Activated gamma-delta T cell treated with anti-CD3 and anti-CD28 coated beads, Interleukin-2, amount 50 U/mL, for 16 hours (primary cell): ENCODE measurements at regions not wholly inside any gene's neighbourhood (a gene's known extent, or its start where the extent isn't known, plus 50 kb on each side); places are given as distances from the start of the nearest gene placed in this dataset.

Experiments used
- DNase-seq: peaks from one replicate; pipeline ENCODE4 v3.0.0-alpha.2; 2020; ENCODE audit warnings: low read depth

DNA sequence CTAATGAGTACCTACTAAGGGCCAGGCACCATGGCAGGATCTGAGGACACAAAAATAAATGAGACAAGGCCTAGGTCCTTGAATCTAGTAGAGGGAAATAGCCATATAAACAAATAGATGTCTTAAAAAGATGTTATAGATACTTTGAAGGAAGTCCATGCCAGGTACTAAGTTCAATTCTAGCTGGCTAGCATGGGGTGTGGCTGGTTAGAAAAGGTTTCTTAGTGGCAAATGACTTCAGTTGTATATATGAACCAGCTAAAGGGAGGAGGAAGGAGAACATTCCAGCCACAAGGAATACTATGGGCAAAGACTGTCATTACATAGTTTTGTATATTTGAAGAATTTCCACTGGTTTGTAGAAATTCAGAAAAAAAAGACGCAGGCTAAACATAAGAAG is 133.6 kb upstream of the BMP4 start:
- no peak for DNase-seq

DNA sequence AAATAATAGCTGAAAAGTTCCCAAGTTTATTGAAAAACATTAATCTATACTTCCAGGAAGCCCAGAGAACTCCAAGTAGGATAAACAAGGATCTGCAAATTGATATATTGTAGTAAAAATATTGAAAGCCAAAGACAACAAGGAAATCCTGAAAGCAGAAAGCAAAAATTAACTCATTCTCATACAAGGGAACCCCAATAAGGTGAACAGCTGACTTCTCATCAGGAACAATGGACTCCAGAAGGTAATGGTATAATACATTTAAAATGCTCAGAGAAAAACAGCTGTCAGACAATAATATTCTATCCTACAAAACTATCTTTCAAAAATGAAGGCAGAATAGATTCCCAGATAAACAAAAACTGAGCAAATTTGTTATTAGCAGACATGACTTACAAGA is 138.1 kb upstream of the BMP4 start:
- no peak for DNase-seq

DNA sequence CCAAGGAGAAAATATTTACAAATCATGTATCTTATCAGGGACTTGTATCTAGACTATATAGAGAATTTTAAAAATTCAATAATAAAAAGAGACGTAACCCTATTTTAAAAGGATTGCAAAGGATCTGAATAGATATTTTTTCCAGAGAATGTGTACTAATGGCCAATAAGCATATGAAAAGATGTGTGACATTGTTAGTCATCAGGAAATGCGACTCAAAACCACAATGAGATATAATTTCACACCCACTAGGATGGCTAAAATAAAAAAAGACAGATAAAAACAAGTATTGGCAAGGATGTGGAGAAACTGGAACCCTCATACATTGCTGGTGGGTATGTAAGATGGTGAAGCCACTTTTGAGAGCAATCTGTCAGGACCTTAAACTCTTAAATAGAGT is 141.9 kb upstream of the BMP4 start:
- DNase-seq: no peak

DNA sequence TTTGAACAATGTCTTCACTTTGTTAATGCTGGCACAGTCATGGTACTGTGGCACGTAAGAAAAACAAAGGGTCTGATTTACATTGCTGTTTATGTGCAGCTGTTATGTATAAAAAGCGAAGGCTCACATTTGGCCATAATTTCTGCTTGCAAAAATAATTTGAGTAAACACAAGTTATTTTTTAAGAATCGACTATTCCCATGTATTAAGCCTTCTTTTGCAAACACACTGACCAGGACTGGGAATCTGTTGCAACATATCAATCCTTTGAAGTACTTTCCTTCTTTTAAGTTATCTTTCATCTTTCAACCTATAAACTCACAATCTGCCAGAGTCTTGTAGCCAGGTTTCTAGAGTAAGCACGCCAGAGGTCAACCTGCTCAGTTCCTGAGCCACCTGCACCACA is 145.4 kb upstream of the BMP4 start:
- DNase-seq: no peak

DNA sequence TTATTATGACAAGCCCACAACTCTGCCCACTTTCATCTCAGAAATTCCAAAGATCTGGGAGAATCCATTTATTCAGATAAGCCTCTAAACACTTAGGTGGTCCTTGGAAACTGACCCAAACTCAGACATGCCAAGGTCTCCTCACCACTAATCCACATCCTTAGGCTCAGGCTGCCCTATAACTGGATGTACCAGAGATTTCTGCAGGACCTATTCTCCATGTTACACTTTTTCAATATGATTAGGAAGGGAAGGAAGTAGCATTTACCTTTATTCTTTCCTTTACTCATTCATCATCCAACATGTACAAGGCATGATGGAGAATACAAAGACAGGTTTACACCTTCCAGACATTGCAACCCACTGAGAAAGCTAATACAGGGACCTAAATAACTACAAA is 145.9 kb upstream of the BMP4 start:
- DNase-seq: no peak

DNA sequence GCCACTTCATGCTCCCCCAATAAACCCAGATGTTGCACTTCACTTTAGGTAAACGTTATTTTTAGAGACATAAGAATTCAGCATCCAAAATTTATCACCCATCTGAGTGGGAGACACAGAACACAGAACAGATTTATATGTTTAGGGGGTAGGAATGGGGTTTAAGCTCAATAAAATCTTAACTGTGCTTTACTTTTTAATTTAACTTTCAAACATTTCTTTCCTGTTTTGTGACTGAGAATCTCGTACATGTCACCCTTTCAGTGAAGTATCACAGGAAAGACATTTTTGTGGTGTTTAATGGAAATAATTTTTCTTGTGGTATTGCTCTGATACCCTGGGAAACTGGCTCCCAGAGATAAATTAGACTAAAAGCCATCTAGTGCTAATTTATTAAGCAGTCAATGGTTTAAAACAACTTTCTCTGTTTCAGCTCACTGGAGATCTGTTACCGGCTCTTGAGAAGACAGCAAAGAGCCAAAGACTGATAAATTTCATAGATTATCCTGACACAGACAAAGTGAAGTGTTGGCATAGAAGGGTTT is 148.0 kb upstream of the BMP4 start:
- DNase-seq: no peak

DNA sequence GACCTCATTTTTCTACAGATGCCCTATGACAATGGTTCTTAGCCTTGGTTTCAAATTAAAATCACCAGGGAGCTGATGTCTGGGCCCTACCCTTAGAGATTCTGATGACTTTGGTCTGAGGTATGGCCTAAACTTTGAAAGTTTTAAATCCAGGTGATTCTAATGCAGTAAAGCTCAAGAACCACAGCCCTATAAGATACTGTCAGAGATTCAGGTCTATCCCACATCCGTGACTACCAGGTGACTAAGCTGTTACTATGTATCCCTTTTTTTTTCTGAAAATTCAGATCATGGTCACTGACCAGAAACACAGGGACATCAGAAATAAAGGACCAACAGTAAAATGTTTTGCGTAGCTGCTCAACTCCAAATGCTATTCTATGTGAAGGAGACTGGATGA is 148.8 kb upstream of the BMP4 start:
- no peak for DNase-seq

DNA sequence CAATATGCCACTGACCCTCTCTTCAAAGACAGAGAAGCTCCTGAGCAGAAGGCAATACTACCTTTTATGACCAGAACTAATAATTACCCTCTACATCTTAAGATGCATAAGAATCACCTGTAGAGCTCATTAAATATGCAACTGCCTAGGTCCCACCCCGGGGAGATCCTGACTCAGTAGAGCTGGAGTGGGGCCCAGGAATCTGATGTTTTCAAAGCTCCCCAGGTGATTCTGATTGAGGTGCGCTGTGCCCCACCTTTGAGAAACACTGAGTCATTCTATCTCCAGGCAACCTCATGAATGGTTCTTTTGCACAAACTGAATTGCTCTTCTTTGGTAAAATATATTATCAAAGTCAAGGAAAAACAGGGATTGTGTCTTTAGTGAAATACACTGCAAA is 149.3 kb upstream of the BMP4 start:
- no peak for DNase-seq

DNA sequence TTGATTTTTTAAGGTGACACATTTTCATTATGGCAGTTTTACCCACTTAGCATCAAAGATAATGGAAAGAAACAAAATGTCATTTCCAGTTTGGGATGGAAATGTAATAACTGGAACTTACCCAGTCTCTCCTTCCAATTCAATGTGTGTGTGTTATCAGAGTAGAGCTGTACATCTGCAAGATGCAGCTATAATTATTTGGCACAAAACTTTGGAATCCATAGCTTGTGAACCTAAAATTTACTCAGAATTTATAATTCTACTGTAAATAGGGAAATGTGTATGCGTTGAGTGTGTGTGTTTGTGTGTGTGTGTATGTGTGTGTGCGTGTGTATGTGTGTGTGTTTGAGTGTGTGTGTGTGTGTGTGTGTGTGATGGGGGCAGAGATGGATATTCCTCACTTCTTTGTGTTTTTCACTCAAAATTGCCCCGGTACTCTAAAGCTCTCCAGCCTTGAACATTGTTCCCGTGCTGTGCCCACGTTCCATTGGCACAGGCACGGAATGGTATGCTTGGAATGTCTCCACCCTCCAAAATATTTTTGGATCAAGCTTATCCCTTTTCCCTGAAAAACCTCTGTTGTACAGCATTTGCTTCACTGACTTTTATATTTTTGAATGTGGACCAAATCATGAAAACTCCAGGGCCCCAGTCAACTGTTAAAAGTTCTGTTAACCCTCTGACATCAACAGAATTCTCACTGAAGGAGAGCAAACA is 150.2 kb upstream of the BMP4 start:
- no peak for DNase-seq

DNA sequence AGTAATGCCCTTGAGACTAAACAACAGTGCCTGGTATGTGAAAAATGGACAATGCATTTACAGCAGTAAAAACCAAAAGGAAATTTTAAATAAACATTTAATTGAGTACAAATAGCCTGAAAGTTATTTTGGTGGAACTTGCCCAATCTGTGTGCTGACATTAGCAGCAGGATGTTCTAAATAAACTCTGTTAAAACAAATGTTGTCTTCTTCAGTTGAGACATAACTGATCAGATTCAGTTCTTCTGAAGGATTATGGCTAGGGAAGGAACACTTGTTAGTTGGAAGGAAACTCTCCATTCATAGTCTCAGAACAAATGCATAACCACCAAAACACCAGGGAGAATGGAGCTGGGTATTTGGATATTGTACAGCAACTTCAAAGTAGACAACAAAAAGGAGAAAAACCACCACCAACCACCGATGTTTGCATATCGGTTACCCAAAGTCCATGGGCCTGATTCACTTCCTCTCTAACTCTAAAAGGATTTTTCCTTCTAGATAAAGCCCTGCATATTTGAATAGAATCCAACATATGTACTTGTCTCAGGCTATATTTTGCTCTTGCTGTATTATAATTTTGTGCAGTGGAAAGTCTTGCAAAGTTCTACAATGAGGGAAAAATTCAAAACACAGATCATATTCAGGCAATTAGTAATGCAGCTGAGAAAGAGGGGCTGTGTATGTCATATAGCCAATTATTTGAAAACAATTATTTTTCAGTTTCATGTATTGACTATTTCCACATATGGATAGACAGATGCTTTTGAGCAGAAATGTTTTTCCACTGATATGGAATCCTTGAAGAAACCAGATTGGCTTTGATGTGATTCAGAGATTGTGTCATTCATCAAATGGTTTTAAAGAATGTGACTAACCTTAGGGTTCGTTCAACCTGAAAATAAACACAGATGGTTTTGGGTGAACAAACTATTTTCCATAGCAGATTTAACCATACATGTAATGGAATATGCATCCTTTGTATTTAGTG is 152.2 kb upstream of the BMP4 start:
- DNase-seq: no peak

DNA sequence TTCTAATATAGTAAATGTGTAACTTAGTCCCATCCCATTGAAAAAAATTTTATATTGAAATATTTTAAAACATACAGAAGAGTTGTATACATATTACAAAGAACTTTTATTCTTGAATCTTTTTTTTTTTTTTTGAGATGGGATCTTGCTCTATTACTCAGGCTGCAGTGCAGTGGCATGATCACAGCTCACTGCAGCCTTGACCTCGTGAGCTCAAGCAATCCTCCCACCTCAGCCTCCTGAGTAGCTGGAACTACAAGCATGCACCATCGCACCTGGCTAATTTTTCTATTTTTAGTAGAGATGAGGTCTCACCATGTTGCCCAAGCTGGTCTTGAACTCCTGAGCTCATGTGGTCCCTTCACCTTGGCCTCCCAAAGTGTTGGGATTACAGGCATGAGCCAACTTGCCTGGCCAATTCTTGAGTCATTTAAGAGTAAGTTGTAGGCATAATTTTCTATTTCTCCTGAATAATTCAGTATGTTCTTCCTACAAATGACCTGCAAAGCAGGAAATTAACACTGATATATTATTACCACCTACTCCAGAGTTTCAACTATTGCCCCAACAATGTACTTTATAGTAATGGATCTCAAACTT is 153.0 kb upstream of the BMP4 start:
- DNase-seq: no peak

DNA sequence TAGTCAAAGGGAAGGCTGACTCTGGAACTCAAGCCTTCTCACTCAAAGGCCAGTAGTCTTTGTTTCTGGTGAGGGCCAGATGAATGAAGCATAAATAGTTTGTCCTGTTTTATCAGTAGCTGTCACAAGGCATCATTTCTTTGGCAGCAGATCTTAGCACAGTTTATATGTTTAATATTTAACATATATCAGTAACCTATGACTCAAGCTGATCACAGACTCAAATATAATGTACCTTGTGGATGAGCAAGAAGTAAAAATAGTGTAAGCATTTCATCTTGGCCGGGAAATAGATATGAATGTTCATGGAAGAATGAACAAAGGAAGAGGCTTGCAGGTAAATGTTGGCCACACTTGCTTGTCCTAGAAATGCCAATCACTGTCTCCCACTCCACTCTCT is 158.3 kb upstream of the BMP4 start:
- no peak for DNase-seq

DNA sequence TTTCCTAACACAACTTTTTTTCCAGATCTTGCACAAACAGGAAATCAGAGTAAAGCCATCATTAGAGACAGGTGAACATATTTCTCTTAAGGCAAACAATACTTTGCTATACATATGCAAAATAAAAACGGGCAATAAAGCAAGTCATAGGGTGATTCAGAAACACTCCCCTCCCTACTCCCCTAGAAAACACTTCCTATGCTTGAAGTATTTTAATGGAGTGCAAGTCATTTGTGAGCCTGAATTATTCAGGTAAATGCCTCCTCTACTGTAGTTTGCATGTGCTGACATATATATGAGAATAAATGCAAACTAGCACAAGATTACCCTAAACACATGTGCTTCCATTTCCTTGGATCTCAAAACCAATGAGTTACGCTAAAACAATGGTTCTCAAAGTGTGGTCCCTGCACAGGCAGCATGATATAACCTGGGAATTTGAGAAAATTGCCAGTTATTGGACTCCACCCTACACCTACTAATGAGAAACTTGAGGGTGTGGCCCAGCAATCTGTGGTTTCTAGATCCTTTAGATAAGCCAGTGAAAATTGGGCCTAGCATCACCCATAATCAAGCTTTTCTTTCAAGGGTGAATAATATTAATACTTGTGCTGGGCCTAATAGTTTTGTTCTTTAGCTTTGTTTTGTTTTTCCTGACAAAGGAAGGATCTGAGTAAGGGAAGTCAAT is 159.7 kb upstream of the BMP4 start:
- no peak for DNase-seq

DNA sequence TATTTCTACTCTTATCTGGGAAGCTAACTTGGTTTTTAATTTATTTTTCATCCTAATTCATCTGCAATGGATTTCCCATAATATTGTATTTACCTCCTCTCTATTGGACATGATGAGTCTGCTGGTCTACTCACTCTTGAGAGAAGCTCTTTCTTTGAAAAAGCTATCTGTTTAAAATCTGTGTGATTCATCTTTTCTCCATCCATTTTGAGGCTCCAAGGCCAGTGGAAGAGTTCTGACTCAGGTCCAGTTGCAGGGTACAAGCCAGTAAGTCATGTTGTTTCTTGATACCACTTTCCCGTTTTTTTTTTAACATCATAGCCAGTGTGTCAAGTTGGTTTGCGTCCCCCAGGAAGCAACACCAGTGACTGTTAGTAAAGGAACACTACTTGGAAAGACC is 160.3 kb upstream of the BMP4 start:
- DNase-seq: no peak

DNA sequence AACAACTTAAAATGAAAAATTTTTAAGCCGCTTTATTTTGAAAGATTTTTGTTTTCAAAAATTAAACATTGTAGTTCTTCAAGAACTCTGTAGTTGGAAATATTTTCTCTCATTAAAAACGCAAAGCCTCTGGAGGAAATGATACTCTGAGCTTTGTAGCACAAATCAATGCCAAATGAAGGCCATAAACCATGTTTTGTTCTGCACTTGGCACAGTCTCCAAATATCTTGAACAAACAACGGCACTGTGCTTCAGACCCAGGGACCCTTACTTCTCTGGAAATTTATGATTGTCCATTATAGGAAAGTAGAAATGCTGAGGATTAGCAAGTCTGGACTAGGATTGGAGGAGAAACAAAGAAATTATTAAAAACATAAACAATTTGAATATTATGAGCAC is 160.8 kb upstream of the BMP4 start:
- no peak for DNase-seq

DNA sequence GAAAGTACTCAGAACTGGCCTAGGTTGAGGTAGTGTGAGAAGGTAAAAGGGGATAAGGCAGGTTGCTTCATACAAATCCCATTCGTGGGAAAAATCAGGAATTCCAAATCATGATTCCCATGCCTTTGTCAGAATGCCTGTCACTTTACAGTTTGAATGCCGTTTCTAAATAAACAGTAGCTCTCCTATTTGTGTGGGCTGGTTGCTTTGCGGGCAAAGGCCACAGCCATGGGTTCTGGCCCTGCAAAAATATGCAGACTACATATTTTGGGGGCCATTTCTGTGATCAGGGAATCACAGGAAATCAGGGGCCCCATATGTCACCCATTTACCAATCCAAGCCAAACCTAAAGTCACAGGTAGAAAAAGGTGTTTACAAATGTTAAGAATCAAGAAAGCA is 161.3 kb upstream of the BMP4 start:
- no peak for DNase-seq

DNA sequence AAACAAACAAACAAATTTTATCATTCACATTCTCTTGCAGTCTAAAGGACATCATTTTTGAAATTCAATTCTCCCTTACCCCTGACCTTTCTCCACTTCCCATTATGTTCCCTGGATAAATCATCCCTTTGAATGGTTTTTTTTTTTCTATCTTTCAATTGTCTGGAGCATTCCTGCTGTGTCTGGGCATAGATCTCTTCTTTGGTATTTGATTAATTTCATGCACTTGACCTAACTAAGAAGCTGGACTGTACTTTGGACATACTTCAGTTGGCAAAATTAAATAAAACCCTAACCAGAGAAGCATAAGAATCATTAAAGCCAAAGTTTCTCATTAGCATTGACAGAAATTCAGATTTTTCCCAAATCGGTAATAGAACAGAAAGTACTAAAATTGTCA is 163.6 kb upstream of the BMP4 start:
- DNase-seq: no peak

DNA sequence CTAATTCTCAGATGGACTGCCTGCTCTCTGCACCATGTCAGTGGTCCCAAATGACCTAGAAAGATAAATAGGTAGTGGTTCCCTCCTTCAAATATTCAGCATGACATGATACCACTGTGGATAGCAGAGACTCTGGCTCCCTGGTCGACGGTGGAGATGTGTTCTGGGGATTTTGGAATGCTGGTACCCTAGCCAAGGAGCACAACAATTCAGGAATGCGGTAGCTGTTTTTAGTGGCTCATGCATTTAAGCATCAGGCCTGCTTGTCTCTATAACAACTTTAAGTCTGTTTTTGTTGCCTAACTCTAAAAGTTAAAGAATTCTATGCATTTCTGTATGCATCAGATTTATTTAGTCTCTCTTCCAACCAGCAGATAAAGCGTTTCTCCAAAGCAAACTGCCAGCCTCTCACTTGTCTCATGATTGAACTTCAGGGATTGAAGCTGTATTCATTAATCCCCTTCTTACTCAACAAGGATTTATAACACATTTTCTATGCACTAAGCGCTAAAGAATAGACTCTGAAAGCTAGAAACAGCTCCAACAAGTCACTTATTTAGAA is 164.9 kb upstream of the BMP4 start:
- no peak for DNase-seq

DNA sequence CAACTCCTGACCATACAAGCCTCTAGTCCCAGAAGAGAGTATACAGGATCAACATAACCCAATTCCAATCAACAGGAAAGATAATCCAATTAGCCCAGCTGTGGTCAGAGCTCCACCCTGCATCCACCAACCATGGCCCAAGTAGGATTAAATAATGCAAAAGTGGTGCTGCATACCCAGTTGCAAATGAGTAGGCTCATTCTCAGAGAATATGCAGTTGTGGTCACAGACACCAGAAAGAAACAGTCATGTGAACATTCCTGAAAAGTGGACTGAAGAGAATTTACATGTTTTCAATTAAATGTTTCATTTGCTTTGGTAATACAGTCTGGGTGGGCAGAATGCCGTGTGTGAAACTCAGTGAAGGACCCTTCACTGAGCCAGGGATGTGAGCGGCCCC is 167.2 kb upstream of the BMP4 start:
- no peak for DNase-seq

DNA sequence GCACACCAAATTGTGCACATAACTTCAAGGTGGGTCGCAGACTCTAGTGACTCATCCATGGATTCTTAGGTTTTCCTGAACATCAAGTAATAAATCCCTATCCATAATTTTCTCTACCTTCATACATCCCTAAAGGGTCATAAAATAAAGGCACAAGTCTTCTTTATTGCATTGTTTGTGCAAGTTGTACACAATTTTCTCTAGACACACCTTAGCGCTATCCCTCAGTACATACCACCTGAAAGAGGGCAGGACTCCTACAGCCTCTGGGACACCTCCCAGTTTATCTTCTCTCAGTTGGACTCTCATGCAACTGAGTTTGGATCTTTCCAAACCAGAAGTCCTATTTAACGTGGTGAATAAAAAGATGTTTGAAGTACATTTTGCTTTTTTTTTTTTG is 168.5 kb upstream of the BMP4 start:
- DNase-seq: no peak

DNA sequence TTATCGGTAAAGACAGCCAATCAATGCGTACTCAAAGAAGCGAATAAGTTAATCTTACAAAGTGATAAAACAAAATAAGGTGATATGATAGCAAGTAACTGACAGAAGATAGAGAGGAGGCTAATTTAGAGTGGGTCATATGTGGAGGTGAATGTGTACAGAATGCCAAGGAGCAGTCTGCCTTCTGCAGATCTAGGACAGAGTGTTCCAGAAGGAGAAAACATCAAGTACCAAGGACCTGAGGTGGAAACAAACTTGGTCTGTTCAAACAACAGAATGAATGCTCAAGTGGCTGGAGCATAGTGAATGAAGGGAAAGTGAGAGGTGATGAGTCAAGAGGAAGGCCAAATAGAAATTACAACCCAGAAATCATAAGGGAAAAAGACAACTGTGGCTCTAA is 170.3 kb upstream of the BMP4 start:
- DNase-seq: no peak

DNA sequence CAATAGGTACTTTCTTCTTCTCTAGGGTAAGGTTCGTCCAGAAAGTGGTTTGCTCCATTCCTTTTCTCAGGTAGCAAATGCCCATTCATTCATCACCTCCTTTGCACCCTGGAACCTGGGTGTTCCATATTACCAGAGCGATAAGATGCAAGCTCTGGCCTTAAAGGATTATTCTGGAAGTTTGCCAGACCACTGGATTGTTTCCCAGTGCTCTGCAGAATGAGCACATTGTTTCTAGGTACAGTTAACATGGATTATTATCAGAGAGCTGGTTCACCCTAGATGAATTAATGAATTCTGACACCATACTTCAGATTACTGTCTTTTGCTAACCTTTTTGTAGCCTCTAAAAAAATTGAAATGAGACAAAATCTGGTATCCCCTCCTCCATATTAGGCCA is 170.9 kb upstream of the BMP4 start:
- no peak for DNase-seq
